Upper lobe of left lung (tissue), 4 donors: ENCODE measurements at regions not wholly inside any gene's neighbourhood (a gene's known extent, or its start where the extent isn't known, plus 50 kb on each side); places are given as distances from the start of the nearest gene placed in this dataset.

ENCODE experiments used
- CTCF ChIP-seq, 6 experiments: fragments of 450-650 bp in 4 of 6; fragments of 200-600 bp in 2 of 6; sonication (generic) in 2 of 6; IDR thresholded peaks; one replicate each; pipeline ENCODE4 v1.5.1; 2016 to 2019; ENCODE audit warnings: antibody characterized with exemption in 6 of 6
- EP300 ChIP-seq, 4 donors: sonication (generic); formaldehyde crosslinking; IDR thresholded peaks; one replicate each; pipeline ENCODE4 v1.5.1; 2017; ENCODE audit warnings: antibody characterized with exemption in 4 of 4, control low read depth in 2 of 4
- POLR2AphosphoS5 ChIP-seq, 2 donors: sonication (generic); formaldehyde crosslinking; IDR thresholded peaks; one replicate each; pipeline ENCODE4 v1.5.1; 2017; ENCODE audit warnings: antibody characterized with exemption in 2 of 2

DNA sequence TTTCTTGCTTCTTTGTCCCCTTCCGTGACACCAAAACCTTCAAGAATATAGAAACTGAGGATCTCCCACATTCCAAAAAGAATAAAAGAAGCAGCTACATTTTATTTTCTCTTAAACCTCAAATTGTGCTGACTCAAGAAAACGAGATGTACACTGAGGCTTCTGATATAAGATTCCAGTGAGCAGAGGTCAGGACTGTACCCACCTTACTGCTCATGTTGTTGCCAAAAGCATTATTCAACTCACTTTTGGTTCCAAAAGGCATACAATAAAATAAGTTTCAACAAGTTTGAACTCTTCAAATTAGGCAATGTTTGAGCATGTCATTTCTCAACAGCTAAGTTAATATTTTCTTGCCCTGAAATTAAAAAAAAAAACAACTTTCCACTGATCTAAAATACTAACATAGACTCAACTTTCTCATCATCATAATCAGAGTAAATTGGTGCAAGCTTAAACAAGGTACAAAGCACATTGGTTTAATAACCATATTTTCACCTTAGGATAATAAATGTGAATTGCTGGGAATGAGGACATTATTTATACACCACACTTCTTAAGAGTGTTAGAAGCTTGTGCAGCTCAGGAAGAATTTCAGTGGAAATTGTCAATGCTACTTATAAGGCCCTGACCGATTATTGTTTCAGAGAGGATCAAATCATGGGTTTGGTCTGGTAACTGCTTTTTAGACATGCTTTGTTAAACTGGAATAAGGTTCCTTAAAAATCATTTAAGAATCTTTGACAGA is 629.0 kb upstream of the IGFBP3 start:
- TF ChIP-seq CTCF (IDR thresholded peaks at IDR 0.05) = no peak
- TF ChIP-seq POLR2AphosphoS5 (IDR thresholded peaks at IDR 0.05) = no peak
- TF ChIP-seq EP300 (IDR thresholded peaks at IDR 0.05) = no peak
